Fibroblast of the aortic adventitia (primary cell): ENCODE measurements at regions not wholly inside any gene's neighbourhood (a gene's known extent, or its start where the extent isn't known, plus 50 kb on each side); places are given as distances from the start of the nearest gene placed in this dataset.
A peak's percentile ranks its signal among the peaks of the same experiment; 100 is the strongest.

Experiments used
- DNase-seq: peaks from one replicate; pipeline ENCODE4 v3.0.0-alpha.2; 2010; ENCODE audit warnings: low read depth
- H3K4me3 ChIP-seq: 2 replicates; pipeline ENCODE4 v1.5.1; 2011; ENCODE audit warnings: low read depth, mild to moderate bottlenecking, control low read depth, low read length, moderate library complexity
- CTCF ChIP-seq: IDR thresholded peaks from 2 replicates; pipeline ENCODE4 v1.5.1; 2011; ENCODE audit warnings: mild to moderate bottlenecking, low read length, control low read depth, inconsistent platforms; ENCODE audit not compliant: insufficient read depth

- DNase-seq: no peak
- no peak overlapping the region for H3K4me3 ChIP-seq
- no peak for TF ChIP-seq CTCF
Measured at GRCh38 chr2:158907926-158908456, 60.4 kb upstream of the TANC1 start.

- H3K4me3 ChIP-seq: no peak overlapping the region
- no peak for DNase-seq
- no peak for TF ChIP-seq CTCF
Measured at GRCh38 chr2:158912112-158912511, 56.3 kb upstream of the TANC1 start.

- no peak for DNase-seq
- TF ChIP-seq CTCF: no peak
- H3K4me3 ChIP-seq: no peak overlapping the region
Measured at GRCh38 chr2:158912765-158913164, 55.7 kb upstream of the TANC1 start.

GRCh38 chr2:158914066-158914465, 54.4 kb upstream of the TANC1 start:
- no peak for TF ChIP-seq CTCF
- no peak for DNase-seq
- no peak overlapping the region for H3K4me3 ChIP-seq

- TF ChIP-seq CTCF: no peak
- H3K4me3 ChIP-seq: no peak overlapping the region
- DNase-seq: peak; percentile 48
Measured at GRCh38 chr2:158914731-158915130, 53.7 kb upstream of the TANC1 start.

- DNase-seq: no peak
- H3K4me3 ChIP-seq: no peak overlapping the region
- no peak for TF ChIP-seq CTCF
Measured at GRCh38 chr2:158917121-158917520, 51.3 kb upstream of the TANC1 start.

- H3K4me3 ChIP-seq: no peak overlapping the region
- DNase-seq: no peak
- TF ChIP-seq CTCF: no peak
Measured at GRCh38 chr2:158918452-158918851, 50.0 kb upstream of the TANC1 start.
